Astrocyte (in vitro differentiated cells and primary cell): ENCODE measurements at regions not wholly inside any gene's neighbourhood (a gene's known extent, or its start where the extent isn't known, plus 50 kb on each side); places are given as distances from the start of the nearest gene placed in this dataset.

Experiments used
- CTCF ChIP-seq: IDR thresholded peaks from 2 replicates; pipeline ENCODE4 v1.5.1; 2011; ENCODE audit warnings: low read depth, mild to moderate bottlenecking, inconsistent platforms, low read length, moderate library complexity; ENCODE audit not compliant: insufficient read depth
- EZH2 ChIP-seq: IDR thresholded peaks from 2 replicates; pipeline ENCODE4 v1.6.1; 2012; ENCODE audit warnings: mild to moderate bottlenecking, low read length, inconsistent platforms; ENCODE audit not compliant: insufficient read depth

- TF ChIP-seq CTCF (no peak), EZH2 (no peak)
Measured at GRCh38 chr14:24701062-24701461, 67.1 kb upstream of the GZMB start.
